ENCODE measurements at regions not wholly inside any gene's neighbourhood (a gene's known extent, or its start where the extent isn't known, plus 50 kb on each side); places are given as distances from the start of the nearest gene placed in this dataset.

DNA sequence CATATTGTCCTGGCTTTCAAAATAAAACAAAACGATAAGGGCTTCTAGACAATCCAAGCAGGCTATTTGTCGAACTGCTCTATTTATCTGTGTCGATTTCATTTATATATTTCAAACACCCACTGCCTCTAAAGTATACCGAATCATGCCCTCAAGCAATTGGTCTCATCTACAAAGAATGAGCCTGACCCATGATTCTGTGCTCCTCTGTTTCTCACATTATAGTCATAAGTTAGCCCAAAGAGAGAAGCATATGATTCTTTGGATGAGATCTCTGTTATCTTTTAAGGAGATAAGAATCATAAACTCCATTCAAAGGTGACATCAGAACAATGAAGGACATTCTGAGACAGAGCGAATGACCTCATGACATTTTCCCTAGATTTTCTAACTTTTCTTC, 191.1 kb downstream of the MAP2K6 start:
- Mint-ChIP-seq H3K4me1 (ENCODE audit: low read depth) (peaks cover 11% of the 10 kb centered on the region), H3K4me3 (no peak overlapping the region), H3K9me3 (no peaks in the 10 kb centered on the region), H3K36me3 (ENCODE audit: insufficient read depth) (no peaks in the 10 kb centered on the region), H3K27me3 (ENCODE audit: low read depth) (no peaks in the 10 kb centered on the region)
- ATAC-seq, result no peak
- DNase-seq, result no peak

DNA sequence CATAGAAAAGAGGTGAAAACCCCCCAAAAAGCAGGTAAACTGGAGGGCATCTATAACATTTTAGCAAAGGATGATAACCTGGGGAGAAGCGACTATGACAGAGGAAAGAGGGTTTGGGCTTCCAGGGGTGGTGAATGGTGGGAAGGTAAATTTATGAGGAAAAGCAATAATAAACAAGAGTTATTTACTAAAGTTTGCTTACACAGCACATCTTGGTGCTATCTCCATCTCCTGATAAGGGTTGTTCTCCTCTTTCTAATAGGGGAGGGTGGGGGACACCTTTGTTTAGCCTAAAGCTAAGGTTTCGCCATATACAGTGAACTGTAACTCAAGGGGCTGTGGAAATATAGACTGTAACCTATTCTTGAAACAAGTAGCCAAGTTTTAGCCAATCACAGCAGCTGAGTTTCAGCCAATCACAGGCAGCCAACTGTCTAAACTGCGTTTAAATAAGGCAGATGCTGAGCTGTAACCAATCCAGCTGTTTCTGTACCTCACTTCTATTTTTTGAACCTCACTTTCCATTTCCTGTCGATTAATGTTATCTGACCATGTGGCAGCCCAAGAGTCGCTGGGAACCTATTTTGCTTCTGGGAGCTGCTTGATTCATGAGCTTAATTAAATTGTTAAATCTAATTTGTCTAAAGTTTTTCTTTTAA, 191.8 kb downstream of the MAP2K6 start:
- no peaks in the 10 kb centered on the region for H3K36me3 Mint-ChIP-seq (ENCODE audit: insufficient read depth)
- DNase-seq (no peak), ATAC-seq (no peak)
- no peaks in the 10 kb centered on the region for H3K27me3 Mint-ChIP-seq (ENCODE audit: low read depth)
- no peak overlapping the region for H3K4me3 Mint-ChIP-seq
- peaks cover 11% of the 10 kb centered on the region for H3K4me1 Mint-ChIP-seq (ENCODE audit: low read depth)
- H3K9me3 Mint-ChIP-seq, result no peaks in the 10 kb centered on the region

DNA sequence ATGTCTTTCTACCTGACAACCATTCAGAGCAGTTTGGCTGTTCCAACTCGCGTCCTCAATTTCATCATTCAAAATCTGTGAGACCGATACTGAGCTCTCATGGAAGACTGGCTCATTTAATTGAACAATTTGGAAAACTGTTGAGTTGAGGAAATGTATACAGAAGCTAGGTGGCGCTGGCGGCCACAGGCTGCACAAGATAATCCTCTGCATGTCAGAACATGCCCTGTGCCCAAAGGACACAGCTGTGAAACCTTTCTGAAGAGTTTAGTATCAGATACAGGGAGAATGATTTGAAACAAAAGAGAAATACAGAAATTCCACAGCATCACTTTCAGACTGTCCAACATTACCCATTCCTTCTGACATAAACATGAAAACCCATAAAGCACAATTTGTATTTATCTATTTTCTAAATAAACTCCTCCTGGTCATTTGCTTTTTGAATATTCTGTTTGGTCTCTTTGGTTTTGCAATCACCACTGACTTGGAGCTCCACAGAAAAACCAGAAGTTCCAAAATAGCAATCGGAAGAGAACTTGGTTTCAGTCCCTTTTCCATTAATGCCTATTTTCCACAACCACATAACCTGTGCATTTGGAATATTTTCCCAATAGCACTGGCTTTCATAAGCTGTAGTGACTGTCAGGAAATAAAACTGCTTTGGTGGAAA, 192.8 kb downstream of the MAP2K6 start:
- H3K36me3 Mint-ChIP-seq (ENCODE audit: insufficient read depth), result no peaks in the 10 kb centered on the region
- DNase-seq (no peak), ATAC-seq (no peak)
- no peaks in the 10 kb centered on the region for H3K27me3 Mint-ChIP-seq (ENCODE audit: low read depth)
- H3K9me3 Mint-ChIP-seq, result no peaks in the 10 kb centered on the region
- no peak overlapping the region for H3K4me3 Mint-ChIP-seq
- H3K4me1 Mint-ChIP-seq (ENCODE audit: low read depth), result peaks cover 10% of the 10 kb centered on the region

DNA sequence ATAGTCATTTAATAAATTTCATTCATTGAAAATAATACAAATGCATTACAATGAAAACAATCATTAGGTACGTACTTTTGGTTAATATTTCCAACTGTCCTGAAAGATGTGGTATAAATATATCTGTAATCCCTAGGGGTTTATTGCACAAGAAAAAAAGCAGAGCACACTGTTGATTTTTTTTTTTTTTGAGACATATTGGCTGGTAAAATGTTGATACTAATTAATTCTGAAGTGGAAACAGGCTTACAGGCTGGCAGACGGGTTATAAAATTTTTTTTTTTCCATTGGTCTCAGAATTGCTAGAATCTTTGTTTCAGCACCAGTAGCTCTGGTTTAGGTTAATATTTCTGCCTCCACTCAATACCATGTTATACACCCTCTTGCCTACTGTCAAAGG, 193.6 kb downstream of the MAP2K6 start:
- Mint-ChIP-seq H3K4me1 (ENCODE audit: low read depth) (peaks cover 2% of the 10 kb centered on the region), H3K27me3 (ENCODE audit: low read depth) (no peaks in the 10 kb centered on the region), H3K4me3 (no peak overlapping the region), H3K36me3 (ENCODE audit: insufficient read depth) (no peaks in the 10 kb centered on the region), H3K9me3 (no peaks in the 10 kb centered on the region)
- DNase-seq (no peak), ATAC-seq (no peak)

DNA sequence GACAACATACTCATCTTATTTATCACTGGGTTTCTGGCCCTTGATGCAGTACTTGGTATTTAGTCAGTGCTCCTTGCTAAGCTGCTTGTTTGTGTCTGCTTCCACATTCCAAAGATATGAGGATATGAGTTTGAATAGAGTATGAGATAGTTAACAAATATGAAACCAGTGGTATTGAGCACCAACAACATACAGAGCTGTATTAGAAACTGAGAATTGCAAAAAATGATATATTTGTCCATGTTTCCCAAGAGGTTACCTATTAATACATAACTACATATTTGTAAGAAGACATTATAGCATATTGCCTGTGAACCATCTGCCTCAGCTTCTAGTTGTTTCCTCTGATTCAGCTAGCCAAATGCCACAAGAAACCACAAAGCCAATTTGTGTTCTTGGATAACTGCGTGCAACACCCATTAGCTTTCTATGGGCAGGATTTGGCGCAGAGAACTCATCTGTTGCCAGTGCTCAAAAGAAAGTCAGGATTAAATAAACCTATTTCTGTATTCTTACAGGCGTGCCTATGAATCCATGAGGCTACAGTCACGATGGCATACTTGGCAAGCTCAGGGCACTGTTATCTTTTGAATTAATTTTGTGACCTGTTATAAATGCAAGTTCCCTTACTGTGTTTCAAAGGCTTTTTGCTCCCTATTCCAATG, 194.4 kb downstream of the MAP2K6 start:
- no peaks in the 10 kb centered on the region for H3K27me3 Mint-ChIP-seq (ENCODE audit: low read depth)
- H3K36me3 Mint-ChIP-seq (ENCODE audit: insufficient read depth), result no peaks in the 10 kb centered on the region
- H3K9me3 Mint-ChIP-seq, result no peaks in the 10 kb centered on the region
- no peak overlapping the region for H3K4me3 Mint-ChIP-seq
- no peaks in the 10 kb centered on the region for H3K4me1 Mint-ChIP-seq (ENCODE audit: low read depth)
- no peak for DNase-seq
- no peak for ATAC-seq

DNA sequence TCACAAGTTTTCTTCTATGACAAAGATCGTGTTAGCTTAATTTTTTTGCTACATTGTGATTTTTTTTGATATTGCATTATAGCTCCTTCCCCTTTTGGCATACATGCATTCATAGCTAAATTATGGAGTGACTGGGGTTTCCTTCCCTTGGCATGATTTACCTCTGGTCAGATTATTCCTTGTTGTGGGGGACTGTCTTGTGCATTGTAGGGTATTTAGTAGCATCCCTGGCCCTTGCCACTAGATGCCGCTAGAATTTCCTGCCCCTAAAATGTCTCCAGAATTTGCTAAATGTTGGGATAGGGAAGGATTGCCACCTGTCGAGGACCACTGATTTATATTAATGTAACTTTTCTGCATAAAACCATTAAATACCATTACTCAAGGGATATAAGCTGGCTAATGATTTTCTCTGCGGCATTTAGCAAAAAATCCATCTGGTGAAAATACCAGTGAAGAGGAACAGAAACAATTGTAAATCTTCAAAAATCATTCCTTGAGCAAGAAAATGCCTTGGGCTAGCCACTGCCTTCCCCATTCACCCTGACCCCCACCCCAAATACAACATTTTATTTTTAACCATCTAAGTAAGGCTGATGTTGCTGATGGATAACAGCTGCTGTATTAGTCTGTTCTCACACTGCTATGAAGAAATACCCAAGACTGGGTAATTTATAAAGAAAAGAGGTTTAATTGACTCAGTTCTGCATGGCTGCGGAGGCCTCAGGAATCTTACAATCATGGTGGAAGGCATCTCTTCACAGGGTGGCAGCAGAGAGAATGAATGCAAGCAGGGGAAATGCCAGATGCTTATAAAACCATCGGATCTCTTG, 195.2 kb downstream of the MAP2K6 start:
- H3K4me1 Mint-ChIP-seq (ENCODE audit: low read depth), result no peaks in the 10 kb centered on the region
- no peak overlapping the region for H3K4me3 Mint-ChIP-seq
- DNase-seq, result no peak

DNA sequence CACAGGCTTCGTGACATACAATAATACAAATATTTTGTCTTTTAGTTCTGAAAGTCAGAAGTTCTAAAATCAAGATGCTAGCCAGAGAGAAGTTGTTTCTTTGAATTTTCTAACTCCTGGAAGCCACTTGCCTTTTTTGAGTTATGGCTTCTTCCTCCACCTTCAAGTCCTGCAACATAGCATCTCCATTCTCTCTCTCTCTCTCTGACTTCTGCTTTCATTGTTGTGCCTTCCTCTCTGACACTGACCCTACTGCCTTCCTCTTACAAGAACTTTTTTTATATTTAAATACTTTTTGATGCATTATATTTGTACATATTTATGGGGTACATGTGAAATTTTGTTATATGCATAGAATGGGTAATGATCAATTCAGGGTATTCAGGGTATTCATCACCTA, 205.9 kb downstream of the MAP2K6 start:
- Mint-ChIP-seq H3K36me3 (ENCODE audit: insufficient read depth) (no peaks in the 10 kb centered on the region), H3K4me1 (ENCODE audit: low read depth) (no peaks in the 10 kb centered on the region), H3K4me3 (no peak overlapping the region), H3K9me3 (no peaks in the 10 kb centered on the region), H3K27me3 (ENCODE audit: low read depth) (peaks cover 11% of the 10 kb centered on the region)
- ATAC-seq (no peak), DNase-seq (no peak)

More for the DNA sequence above, 195.2 kb downstream of the MAP2K6 start:
- H3K27me3 Mint-ChIP-seq (ENCODE audit: low read depth), result no peaks in the 10 kb centered on the region
- no peaks in the 10 kb centered on the region for H3K9me3 Mint-ChIP-seq
- no peak for ATAC-seq
- H3K36me3 Mint-ChIP-seq (ENCODE audit: insufficient read depth), result no peaks in the 10 kb centered on the region

DNA sequence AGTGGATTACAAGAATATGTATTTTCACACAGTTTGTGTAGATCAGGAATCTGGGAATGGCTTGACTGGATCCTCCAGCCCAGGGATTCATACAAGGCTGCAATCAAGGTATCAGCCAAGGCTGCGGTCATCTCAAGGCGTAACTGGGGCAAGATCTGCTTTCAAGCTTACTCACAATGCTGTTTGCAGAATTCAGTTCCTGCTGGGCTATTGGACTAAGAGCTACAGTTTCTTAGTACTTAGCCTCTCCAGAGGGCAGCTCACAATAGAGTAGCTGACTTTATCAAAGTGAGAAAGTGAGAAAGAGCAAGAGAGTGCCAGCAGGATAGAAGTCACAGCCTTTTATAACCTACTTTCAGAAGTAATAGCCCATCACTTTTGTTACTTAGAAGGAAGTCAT, 211.0 kb downstream of the MAP2K6 start:
- no peak overlapping the region for H3K4me3 Mint-ChIP-seq
- no peaks in the 10 kb centered on the region for H3K9me3 Mint-ChIP-seq
- ATAC-seq (no peak), DNase-seq (no peak)
- H3K4me1 Mint-ChIP-seq (ENCODE audit: low read depth), result no peaks in the 10 kb centered on the region
- no peaks in the 10 kb centered on the region for H3K36me3 Mint-ChIP-seq (ENCODE audit: insufficient read depth)
- H3K27me3 Mint-ChIP-seq (ENCODE audit: low read depth), result peaks cover 8% of the 10 kb centered on the region

DNA sequence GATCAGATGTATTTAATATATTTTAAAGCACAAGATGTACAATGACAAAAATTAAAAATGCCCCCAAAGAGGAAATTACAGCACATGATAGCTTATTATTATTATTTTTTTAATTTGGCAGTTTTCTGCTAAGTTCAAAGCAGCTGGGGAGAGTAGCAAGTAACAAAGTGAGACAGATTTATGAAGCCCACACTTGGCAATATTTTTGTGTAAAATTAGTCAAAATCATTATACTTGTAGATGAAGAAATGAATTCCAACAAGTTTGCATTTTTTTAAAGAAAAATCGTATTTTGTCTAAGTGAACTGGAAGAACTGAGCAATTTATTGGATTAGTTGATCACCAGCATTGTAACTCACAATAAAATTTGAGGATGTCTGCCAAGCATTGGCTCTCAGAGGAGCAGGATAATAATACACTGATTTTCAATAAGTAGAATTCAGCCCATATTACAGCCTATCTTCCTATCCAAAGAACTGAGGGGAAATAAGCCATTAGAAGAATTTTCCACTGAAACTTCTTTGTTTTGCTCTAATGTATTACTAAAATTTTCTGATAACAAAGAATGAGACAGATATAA, 215.6 kb downstream of the MAP2K6 start:
- Mint-ChIP-seq H3K4me1 (ENCODE audit: low read depth) (no peaks in the 10 kb centered on the region), H3K27me3 (ENCODE audit: low read depth) (no peaks in the 10 kb centered on the region), H3K9me3 (peaks cover 4% of the 10 kb centered on the region)

DNA sequence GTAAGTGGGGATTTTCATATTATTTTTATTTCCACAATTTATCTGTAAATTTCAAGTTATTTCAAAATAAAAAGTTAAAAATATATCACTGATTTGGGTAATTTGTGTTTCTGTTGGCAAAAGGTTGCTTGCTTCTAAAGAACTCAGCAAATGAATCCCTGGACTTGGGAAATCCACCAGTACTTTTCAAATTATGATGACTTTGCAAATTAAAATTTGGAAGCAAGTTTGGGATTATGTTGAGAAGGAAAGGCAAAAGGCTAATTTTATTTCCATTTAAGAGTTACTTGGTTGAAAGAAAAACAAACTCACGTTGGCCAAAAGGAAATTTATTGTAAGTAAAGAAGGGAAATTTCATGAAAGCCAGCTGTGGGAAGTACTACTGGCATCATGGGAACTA, 220.3 kb downstream of the MAP2K6 start:
- Mint-ChIP-seq H3K36me3 (ENCODE audit: insufficient read depth) (no peaks in the 10 kb centered on the region), H3K4me3 (no peak overlapping the region), H3K27me3 (ENCODE audit: low read depth) (no peaks in the 10 kb centered on the region), H3K4me1 (ENCODE audit: low read depth) (no peaks in the 10 kb centered on the region), H3K9me3 (peaks cover 4% of the 10 kb centered on the region)
- ATAC-seq, result no peak
- DNase-seq, result no peak

More for the DNA sequence above, 215.6 kb downstream of the MAP2K6 start:
- Mint-ChIP-seq H3K4me3 (no peak overlapping the region), H3K36me3 (ENCODE audit: insufficient read depth) (no peaks in the 10 kb centered on the region)
- DNase-seq (no peak), ATAC-seq (no peak)

DNA sequence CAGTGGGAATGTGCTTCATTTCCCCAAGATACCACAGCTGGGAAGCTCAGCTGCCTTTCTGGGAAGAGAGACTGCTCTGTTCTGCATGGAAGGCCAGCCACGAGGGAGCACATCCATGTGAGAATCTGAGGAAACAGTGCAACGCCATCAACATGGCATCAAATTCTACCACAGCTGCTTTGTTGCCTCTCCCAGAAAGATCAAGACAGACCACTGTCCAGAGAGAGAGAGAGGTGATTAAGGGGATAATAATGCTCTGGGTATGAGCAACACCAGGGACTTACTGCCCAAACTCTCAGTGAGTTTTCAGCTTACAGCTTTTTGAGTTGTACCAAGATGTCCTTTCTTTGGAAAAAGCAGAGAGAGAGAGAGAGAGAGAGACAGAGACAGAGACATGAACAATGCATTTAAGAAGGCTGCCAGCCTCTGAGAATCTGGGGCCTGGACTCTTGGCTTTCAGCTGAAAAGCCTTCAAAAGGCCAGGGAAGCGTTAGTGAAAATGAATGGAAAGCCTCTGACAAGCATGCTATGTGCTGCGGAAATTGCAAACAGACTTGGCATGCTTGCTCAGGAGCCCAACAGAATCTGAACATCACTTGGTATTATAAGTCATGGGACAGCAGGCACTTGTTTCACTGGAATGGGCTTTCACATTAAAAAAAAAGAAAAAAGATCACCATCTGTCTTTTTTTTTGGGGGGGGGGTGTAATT, 223.1 kb downstream of the MAP2K6 start:
- ATAC-seq (no peak), DNase-seq (no peak)
- no peaks in the 10 kb centered on the region for H3K36me3 Mint-ChIP-seq (ENCODE audit: insufficient read depth)
- H3K4me1 Mint-ChIP-seq (ENCODE audit: low read depth), result no peaks in the 10 kb centered on the region
- H3K27me3 Mint-ChIP-seq (ENCODE audit: low read depth), result no peaks in the 10 kb centered on the region
- H3K9me3 Mint-ChIP-seq, result no peaks in the 10 kb centered on the region
- no peak overlapping the region for H3K4me3 Mint-ChIP-seq

DNA sequence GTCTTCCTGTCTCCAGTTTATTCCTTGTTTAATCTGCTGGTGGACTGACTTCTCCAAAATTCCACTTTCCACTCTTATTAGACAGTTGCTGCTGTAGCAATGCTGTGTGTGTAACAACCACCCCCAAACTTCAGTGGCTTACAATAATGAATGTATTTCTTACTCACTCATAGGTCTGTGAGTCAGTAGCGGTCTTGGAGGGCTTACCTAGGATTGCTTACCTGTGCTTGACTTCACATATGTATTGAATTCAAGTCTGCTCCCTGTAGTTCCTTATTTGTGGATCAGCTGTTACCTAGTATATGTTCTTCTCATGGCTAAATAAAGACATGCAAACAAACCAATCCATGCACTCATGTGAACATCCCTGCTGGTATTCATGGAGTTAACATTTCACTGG, 224.6 kb downstream of the MAP2K6 start:
- no peak for DNase-seq

DNA sequence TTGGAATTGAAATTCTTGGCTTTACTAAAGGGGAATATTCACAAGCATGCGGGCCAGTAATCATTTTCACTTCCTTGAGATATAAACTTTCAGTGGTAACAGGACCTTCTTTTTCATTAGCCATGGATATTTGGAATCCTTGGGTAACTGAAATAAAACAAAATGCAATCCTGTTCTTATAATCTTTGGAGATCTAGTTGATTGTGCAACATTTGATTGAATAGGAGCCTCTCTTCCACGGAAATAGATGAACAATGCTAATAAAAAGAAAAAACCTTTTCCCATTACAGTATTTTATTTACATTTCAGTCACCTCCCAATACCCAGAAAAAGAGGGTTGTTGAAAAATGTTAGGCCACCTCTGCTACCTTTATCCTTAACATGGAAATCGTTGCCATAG, 225.6 kb downstream of the MAP2K6 start:
- ATAC-seq (no peak), DNase-seq (no peak)
- Mint-ChIP-seq H3K36me3 (ENCODE audit: insufficient read depth) (no peaks in the 10 kb centered on the region), H3K4me1 (ENCODE audit: low read depth) (no peaks in the 10 kb centered on the region), H3K9me3 (no peaks in the 10 kb centered on the region), H3K27me3 (ENCODE audit: low read depth) (no peaks in the 10 kb centered on the region), H3K4me3 (no peak overlapping the region)

More for the DNA sequence above, 224.6 kb downstream of the MAP2K6 start:
- Mint-ChIP-seq H3K36me3 (ENCODE audit: insufficient read depth) (no peaks in the 10 kb centered on the region), H3K4me3 (no peak overlapping the region), H3K9me3 (no peaks in the 10 kb centered on the region), H3K27me3 (ENCODE audit: low read depth) (no peaks in the 10 kb centered on the region), H3K4me1 (ENCODE audit: low read depth) (no peaks in the 10 kb centered on the region)
- ATAC-seq, result no peak

DNA sequence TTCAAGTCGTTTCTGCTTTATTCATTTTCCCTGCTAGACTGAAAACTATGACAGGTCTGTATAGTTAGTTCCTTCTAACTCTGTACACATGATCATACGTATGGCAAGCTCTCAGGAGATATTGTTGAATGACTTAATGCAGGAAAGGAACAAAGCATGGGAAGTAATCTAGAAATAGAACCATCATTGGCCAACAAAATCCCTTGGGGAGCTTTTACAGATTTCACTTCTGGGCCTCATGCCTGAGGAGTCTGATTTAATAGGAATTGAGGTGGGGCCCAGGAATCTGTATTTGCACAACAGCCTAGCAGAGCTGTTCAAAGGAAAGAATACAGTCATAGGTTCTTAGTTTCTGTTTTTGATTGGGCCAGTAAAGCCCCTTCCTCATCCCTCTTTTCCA, 229.2 kb downstream of the MAP2K6 start:
- no peak overlapping the region for H3K4me3 Mint-ChIP-seq
- no peak for ATAC-seq
- H3K27me3 Mint-ChIP-seq (ENCODE audit: low read depth), result no peaks in the 10 kb centered on the region
- H3K9me3 Mint-ChIP-seq, result no peaks in the 10 kb centered on the region
- no peaks in the 10 kb centered on the region for H3K36me3 Mint-ChIP-seq (ENCODE audit: insufficient read depth)
- DNase-seq, result no peak
- no peaks in the 10 kb centered on the region for H3K4me1 Mint-ChIP-seq (ENCODE audit: low read depth)
